Body of pancreas (tissue), 4 donors: ENCODE measurements at regions not wholly inside any gene's neighbourhood (a gene's known extent, or its start where the extent isn't known, plus 50 kb on each side); places are given as distances from the start of the nearest gene placed in this dataset.

Source experiments
- ATAC-seq: fragments of 150-250 bp; one replicate; pipeline ENCODE4 v1.9.1; 2016
- DNase-seq, 4 donors: peaks; one replicate each; pipeline ENCODE4 v3.0.0-alpha.2; 2019
- H3K27ac ChIP-seq, 4 donors: fragments of 200-600 bp; sonication (generic); 1 replicate in 3 of 4; 2 replicates in 1 of 4; pipeline versions ENCODE4 v1.5.1 to v1.6.1; 2016 to 2019; ENCODE audit warnings: mild to moderate bottlenecking in 1 of 4, mixed read lengths in 1 of 4, moderate library complexity in 1 of 4
- H3K27me3 ChIP-seq, 2 donors: fragments of 200-600 bp; sonication (generic); one replicate each; pipeline ENCODE4 v1.6.0; 2016; ENCODE audit warnings: mild to moderate bottlenecking in 1 of 2
- H3K36me3 ChIP-seq, 2 donors: fragments of 200-600 bp; sonication (generic); replicated peaks in 1 of 2; 2 replicates each; pipeline ENCODE4 v1.5.1; 2016; ENCODE audit warnings: low read depth in 2 of 2; ENCODE audit not compliant: insufficient read depth in 1 of 2
- H3K4me1 ChIP-seq: fragments of 200-600 bp; sonication (generic); one replicate; pipeline ENCODE4 v1.6.0; 2016
- H3K4me3 ChIP-seq, 2 donors: fragments of 200-600 bp; sonication (generic); 1 replicate in 1 of 2; 2 replicates in 1 of 2; pipeline ENCODE4 v1.5.1; 2016 to 2019
- H3K9me3 ChIP-seq, 3 donors: fragments of 200-600 bp; sonication (generic); 1 replicate in 2 of 3; 2 replicates in 1 of 3; pipeline ENCODE4 v1.5.1; 2016
- CTCF ChIP-seq, 7 experiments: fragments of 450-650 bp in 4 of 7; fragments of 200-600 bp in 3 of 7; sonication (generic) in 3 of 7; IDR thresholded peaks; one replicate each; pipeline ENCODE4 v1.5.1; 2016 to 2019; ENCODE audit warnings: antibody characterized with exemption in 7 of 7
- POLR2A ChIP-seq, 3 donors: fragments of 450-650 bp; IDR thresholded peaks; one replicate each; pipeline ENCODE4 v1.6.1; 2016; ENCODE audit warnings: antibody characterized with exemption in 3 of 3, mild to moderate bottlenecking in 2 of 3
- whole genome bisulfite sequencing, 2 donors: methylation state at CpG; one replicate each; pipeline ENCODE4 v1.1.5; 2017; 5-methylcytosine and 5-hydroxymethylcytosine counted together
- intact Hi-C: fragments of 100-400 bp; cut with DNase I; formaldehyde crosslinking; loops from one replicate; pipeline ENCODE4 v1.15.1; 2023

GRCh38 chr1:29581256-29581655 is 344.9 kb downstream of the PTPRU start:
- intact Hi-C loops: no loop called here
- TF ChIP-seq CTCF (IDR thresholded peaks at IDR 0.05) (no peak), POLR2A (IDR thresholded peaks at IDR 0.05) (no peak)
- Histone ChIP-seq H3K4me1 (no peaks in the 10 kb centered on the region), H3K27ac (no peak overlapping the region), H3K27me3 (no peaks in the 10 kb centered on the region), H3K9me3 (no peaks in the 10 kb centered on the region), H3K4me3 (no peak overlapping the region), H3K36me3 (no peaks in the 10 kb centered on the region)
- no peak for ATAC-seq
- DNase-seq: no peak
- WGBS, 2 donors: 70 to 75% methylated on average over 4 of the region's 4 CpGs

- Histone ChIP-seq H3K36me3 (no peaks in the 10 kb centered on the region), H3K4me1 (no peaks in the 10 kb centered on the region), H3K4me3 (no peak overlapping the region), H3K27me3 (no peaks in the 10 kb centered on the region), H3K27ac (no peak overlapping the region), H3K9me3 (no peaks in the 10 kb centered on the region)
- no peak for TF ChIP-seq POLR2A (IDR thresholded peaks at IDR 0.05)
- TF ChIP-seq CTCF (IDR thresholded peaks at IDR 0.05): no peak
- intact Hi-C loops: no loop called here
- 60 to 79% methylated on average over 4 to 5 of the region's 5 CpGs for WGBS, 2 donors
- DNase-seq (no peak), ATAC-seq (no peak)
Measured at GRCh38 chr1:29579821-29580425, 343.6 kb downstream of the PTPRU start.

- DNase-seq: no peak
Measured at GRCh38 chr1:29577512-29577911, 341.2 kb downstream of the PTPRU start.

GRCh38 chr1:29576510-29576909 is 340.2 kb downstream of the PTPRU start:
- intact Hi-C loops: no loop called here
- Histone ChIP-seq H3K4me3 (no peak overlapping the region), H3K9me3 (no peaks in the 10 kb centered on the region), H3K27me3 (no peaks in the 10 kb centered on the region), H3K36me3 (no peaks in the 10 kb centered on the region), H3K27ac (no peak overlapping the region), H3K4me1 (no peaks in the 10 kb centered on the region)
- 79 to 90% methylated on average over 3 to 6 of the region's 6 CpGs for WGBS, 2 donors
- no peak for DNase-seq
- TF ChIP-seq CTCF (IDR thresholded peaks at IDR 0.05): no peak
- TF ChIP-seq POLR2A (IDR thresholded peaks at IDR 0.05): no peak
- ATAC-seq: no peak

More at GRCh38 chr1:29577512-29577911, 341.2 kb downstream of the PTPRU start:
- no peaks in the 10 kb centered on the region for H3K9me3 ChIP-seq
- H3K4me3 ChIP-seq: no peak overlapping the region
- no peaks in the 10 kb centered on the region for H3K4me1 ChIP-seq
- H3K27me3 ChIP-seq: no peaks in the 10 kb centered on the region
- TF ChIP-seq CTCF (IDR thresholded peaks at IDR 0.05): no peak
- no peak for TF ChIP-seq POLR2A (IDR thresholded peaks at IDR 0.05)
- intact Hi-C loops: no loop called here
- no peak overlapping the region for H3K27ac ChIP-seq
- 49 to 60% methylated on average over 7 to 9 of the region's 9 CpGs for WGBS, 2 donors
- H3K36me3 ChIP-seq: no peaks in the 10 kb centered on the region
- no peak for ATAC-seq

- TF ChIP-seq CTCF (IDR thresholded peaks at IDR 0.05): no peak
- no peak for TF ChIP-seq POLR2A (IDR thresholded peaks at IDR 0.05)
- no peaks in the 10 kb centered on the region for H3K4me1 ChIP-seq
- no peaks in the 10 kb centered on the region for H3K36me3 ChIP-seq
- intact Hi-C loops: no loop called here
- DNase-seq (no peak), ATAC-seq (no peak)
- no peaks in the 10 kb centered on the region for H3K27me3 ChIP-seq
- H3K4me3 ChIP-seq: no peak overlapping the region
- H3K9me3 ChIP-seq: no peaks in the 10 kb centered on the region
- H3K27ac ChIP-seq: no peak overlapping the region
Measured at GRCh38 chr1:29575826-29576225, 339.5 kb downstream of the PTPRU start.
